HepG2 (cell line): ENCODE measurements at regions not wholly inside any gene's neighbourhood (a gene's known extent, or its start where the extent isn't known, plus 50 kb on each side); places are given as distances from the start of the nearest gene placed in this dataset.

Experiments
- ATAC-seq: fragments of 200-7000 bp; cut with Tn5 transposase; 3 replicates; pipeline ENCODE4 v1.9.1; 2020; ENCODE audit warnings: mild to moderate bottlenecking, moderate library complexity
- BruUV-seq: library from RNA; stranded (reverse); fragments of 400-500 nt; replicated peaks from 2 replicates; lab custom pipeline; 2021; lab: Mats Ljungman, UMichigan
- CTCF ChIA-PET: fragments of 300-600 bp; formaldehyde crosslinking; extraction: SDS; loops from one replicate; lab custom pipeline; 2021; ENCODE audit warnings: low total read pairs, inconsistent platforms, low intra/inter-chr PET ratio; lab: Yijun Ruan, JAX
- POLR2A ChIA-PET: fragments of 350-600 bp; sonication (Branson Sonifier 250); formaldehyde crosslinking; loops from one replicate; lab custom pipeline; 2020; ENCODE audit warnings: antibody characterized with exemption, inconsistent platforms; lab: Yijun Ruan, JAX
- DNase-seq: peaks from one replicate; pipeline ENCODE4 v3.0.0-alpha.2; 2015; ENCODE audit warnings: low spot score
- FAIRE-seq: peaks from 3 replicates; lab custom pipeline; 2011; peaks lifted over from hg19 to GRCh38; lab: Jason Lieb, UNC
- H2AFZ ChIP-seq: one replicate; pipeline ENCODE4 v1.6.1; 2011; ENCODE audit warnings: low read length, inconsistent platforms
- H3K27ac ChIP-seq: fragments of 300-600 bp; 3 replicates; pipeline ENCODE4 v1.8.0; 2011; ENCODE audit warnings: mixed run types, mild to moderate bottlenecking, mixed read lengths, low read length, inconsistent platforms; ENCODE audit not compliant: insufficient read depth; ENCODE audit errors: extremely low read length
- H3K27me3 ChIP-seq, 2 experiments: fragments of 200-600 bp in 1 of 2; 2 replicates in 1 of 2; 3 replicates in 1 of 2; pipeline versions ENCODE4 v1.6.0 to v1.8.0; 2011; ENCODE audit warnings: low read length in 2 of 2, mild to moderate bottlenecking in 2 of 2, moderate library complexity in 2 of 2, inconsistent platforms in 1 of 2; ENCODE audit not compliant: insufficient read depth in 2 of 2, control insufficient read depth in 1 of 2
- H3K36me3 ChIP-seq, 2 experiments: fragments of 200-600 bp in 1 of 2; replicated peaks in 1 of 2; 2 replicates in 1 of 2; 3 replicates in 1 of 2; pipeline versions ENCODE4 v1.5.1 to v1.8.0; 2011; ENCODE audit warnings: low read length in 2 of 2, inconsistent platforms in 1 of 2; ENCODE audit not compliant: insufficient read depth in 2 of 2, control insufficient read depth in 1 of 2
- H3K4me1 ChIP-seq: 2 replicates; pipeline ENCODE4 v1.5.1; 2012; ENCODE audit warnings: low read length, inconsistent platforms; ENCODE audit not compliant: insufficient read depth
- H3K4me2 ChIP-seq: 2 replicates; pipeline ENCODE4 v1.6.0; 2011; ENCODE audit warnings: low read depth, low read length, inconsistent platforms
- H3K4me3 ChIP-seq, 3 experiments: fragments of 200-600 bp in 1 of 3; sonication (generic), shearing (Covaris generic) in 1 of 3; replicated peaks in 1 of 3; 2 replicates each; pipeline ENCODE4 v1.5.1; 2011 to 2016; ENCODE audit warnings: low read length in 3 of 3, inconsistent platforms in 2 of 3, low read depth in 2 of 3, mild to moderate bottlenecking in 2 of 3, control low read depth in 1 of 3, mixed read lengths in 1 of 3; ENCODE audit not compliant: insufficient read depth in 1 of 3
- H3K79me2 ChIP-seq: one replicate; pipeline ENCODE4 v1.6.1; 2011; ENCODE audit warnings: low read length, inconsistent platforms; ENCODE audit not compliant: insufficient read depth
- H3K9ac ChIP-seq: 2 replicates; pipeline ENCODE4 v1.6.0; 2011; ENCODE audit warnings: mild to moderate bottlenecking, low read depth, low read length, inconsistent platforms; ENCODE audit not compliant: insufficient read depth
- H3K9me3 ChIP-seq: 2 replicates; pipeline ENCODE4 v1.5.1; 2012; ENCODE audit warnings: mild to moderate bottlenecking, low read length
- H4K20me1 ChIP-seq: 2 replicates; pipeline ENCODE4 v1.6.0; 2011; ENCODE audit warnings: inconsistent platforms, mild to moderate bottlenecking, low read length, moderate library complexity; ENCODE audit not compliant: insufficient read depth
- CENPX ChIP-seq: sonication (generic); formaldehyde crosslinking; IDR thresholded peaks from 2 replicates; pipeline ENCODE4 v1.9.0; 2021; ENCODE audit warnings: mild to moderate bottlenecking, missing genetic modification reagents, moderate library complexity
- CREB1 ChIP-seq, 2 experiments: fragments of 450-650 bp in 1 of 2; IDR thresholded peaks; 2 replicates each; pipeline ENCODE4 v1.6.1; 2016 to 2017; ENCODE audit warnings: control low read depth in 1 of 2, mild to moderate bottlenecking in 1 of 2, missing compliant biosample characterization in 1 of 2, missing genetic modification characterization in 1 of 2
- MAFK ChIP-seq, 2 experiments: IDR thresholded peaks in 1 of 2; conservative IDR thresholded peaks in 1 of 2; 2 replicates each; pipeline ENCODE4 v1.6.1; 2011; ENCODE audit warnings: improper control_type of control experiment in 2 of 2, low read length in 2 of 2
- NFE2L2 ChIP-seq: fragments of 150-350 bp; IDR thresholded peaks from 2 replicates; pipeline ENCODE4 v1.6.1; 2014; ENCODE audit warnings: low read length
- PHB2 ChIP-seq: fragments of 450-650 bp; IDR thresholded peaks from 2 replicates; pipeline ENCODE4 v1.6.1; 2018; ENCODE audit not compliant: partially characterized antibody
- TARDBP ChIP-seq: sonication (generic); formaldehyde crosslinking; IDR thresholded peaks from 2 replicates; pipeline ENCODE4 v1.8.0; 2022; ENCODE audit warnings: mild to moderate bottlenecking, missing genetic modification reagents
- TOPORS ChIP-seq: sonication (generic); formaldehyde crosslinking; IDR thresholded peaks from 2 replicates; pipeline ENCODE4 v1.8.0; 2023; ENCODE audit warnings: mild to moderate bottlenecking, missing genetic modification reagents
- ZNF10 ChIP-seq: sonication (generic); formaldehyde crosslinking; IDR thresholded peaks from 2 replicates; pipeline ENCODE4 v1.4.0; 2020; ENCODE audit warnings: mild to moderate bottlenecking, low read depth, missing genetic modification reagents, borderline replicate concordance
- ZNF747 ChIP-seq: sonication (generic); formaldehyde crosslinking; IDR thresholded peaks from 2 replicates; pipeline ENCODE4 v1.8.1; 2023; ENCODE audit warnings: missing genetic modification reagents, mild to moderate bottlenecking, borderline replicate concordance
- ZNF816 ChIP-seq: sonication (generic); formaldehyde crosslinking; IDR thresholded peaks from 2 replicates; pipeline ENCODE4 v1.8.0; 2022; ENCODE audit warnings: missing genetic modification reagents, mild to moderate bottlenecking, borderline replicate concordance
- WGBS: methylation state at CpG from one replicate; pipeline ENCODE4 v1.1.6; 2017; ENCODE audit warnings: low lambda C conversion rate; 5-methylcytosine and 5-hydroxymethylcytosine counted together
- in situ Hi-C: cut with HindIII; loops from 2 replicates; pipeline ENCODE4 v1.10.0; 2017; ENCODE audit warnings: low pct_unique_long_range_greater_than_20kb; ENCODE audit not compliant: extremely low pct_ligation_motif_present
- intact Hi-C: fragments of 100-400 bp; cut with micrococcal nuclease; formaldehyde crosslinking; loops from one replicate; pipeline ENCODE4 v1.10.0; 2022; ENCODE audit not compliant: unreplicated experiment
- TF ChIP-seq, protein P1 (sequence below): IDR thresholded peaks from 2 replicates; pipeline ENCODE4 v1.6.1; 2016; ENCODE audit warnings: control low read depth
- TF ChIP-seq, protein P2 (sequence below), 2 experiments: sonication (generic) in 1 of 2; formaldehyde crosslinking in 1 of 2; IDR thresholded peaks; 2 replicates each; pipeline versions ENCODE4 v1.4.0 to v1.6.1; 2018 to 2020; ENCODE audit warnings: missing genetic modification reagents in 2 of 2, borderline replicate concordance in 1 of 2, low read depth in 1 of 2, mild to moderate bottlenecking in 1 of 2, missing biosample characterization in 1 of 2
- TF ChIP-seq, protein P3 (sequence below): sonication (generic); formaldehyde crosslinking; IDR thresholded peaks from 2 replicates; pipeline ENCODE4 v1.5.0; 2020; ENCODE audit warnings: missing genetic modification reagents

DNA sequence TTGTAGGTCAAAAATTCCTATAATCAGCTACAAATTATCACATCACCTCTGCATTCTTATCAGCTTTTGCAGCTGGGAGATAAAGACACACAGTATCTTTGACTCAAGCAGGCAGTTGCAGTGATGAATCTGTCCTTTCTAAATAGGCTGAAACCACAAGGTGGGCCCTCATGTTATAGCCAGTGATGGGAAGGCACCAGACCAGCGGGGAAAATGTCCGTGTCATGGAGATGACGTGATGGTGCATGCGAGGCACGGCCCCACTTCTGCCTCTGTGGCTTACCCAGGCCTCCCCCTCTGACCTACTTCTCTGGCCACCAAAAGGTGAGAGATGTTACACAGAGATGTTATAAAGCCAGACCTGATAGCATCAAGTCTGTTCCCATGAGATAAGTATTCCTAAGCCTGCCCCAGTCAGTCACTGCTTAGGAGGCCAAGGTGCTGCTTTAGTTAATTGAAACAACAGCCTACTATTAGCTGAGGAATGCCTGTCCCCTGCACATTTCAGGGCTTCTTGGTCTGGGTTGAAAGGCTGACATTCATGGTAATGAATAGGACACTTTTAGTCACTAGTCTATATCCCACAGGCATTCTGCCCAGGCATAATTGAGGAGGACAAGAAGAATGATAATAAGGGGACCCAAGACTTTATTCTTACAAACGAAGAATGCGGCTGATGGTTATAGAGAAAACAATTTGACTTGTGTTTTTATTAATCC is 327.9 kb downstream of the LPIN1 start:
- Histone ChIP-seq H3K4me1 (no peaks in the 10 kb centered on the region), H3K4me2 (no peak overlapping the region), H3K27me3 (peaks cover 0 to 2% of the 10 kb centered on the region in 2 experiments; a peak in 1 of 5 replicates), H3K9ac (no peak overlapping the region), H3K9me3 (no peaks in the 10 kb centered on the region), H3K4me3 (no peak overlapping the region), H3K79me2 (no peaks in the 10 kb centered on the region), H3K27ac (no peak overlapping the region), H4K20me1 (no peaks in the 10 kb centered on the region), H2AFZ (no peak overlapping the region), H3K36me3 (no peaks in the 10 kb centered on the region)
- no peak for FAIRE-seq
- in situ Hi-C loops, result no loop called here
- CTCF ChIA-PET, result no interaction called here
- intact Hi-C loops, result no loop called here
- BruUV-seq, result no TSS peak
- no peak for ATAC-seq
- POLR2A ChIA-PET, result no interaction called here
- 27% methylated on average over 7 of the region's 7 CpGs for WGBS
- DNase-seq, result no peak
- TF ChIP-seq, protein P1, sequence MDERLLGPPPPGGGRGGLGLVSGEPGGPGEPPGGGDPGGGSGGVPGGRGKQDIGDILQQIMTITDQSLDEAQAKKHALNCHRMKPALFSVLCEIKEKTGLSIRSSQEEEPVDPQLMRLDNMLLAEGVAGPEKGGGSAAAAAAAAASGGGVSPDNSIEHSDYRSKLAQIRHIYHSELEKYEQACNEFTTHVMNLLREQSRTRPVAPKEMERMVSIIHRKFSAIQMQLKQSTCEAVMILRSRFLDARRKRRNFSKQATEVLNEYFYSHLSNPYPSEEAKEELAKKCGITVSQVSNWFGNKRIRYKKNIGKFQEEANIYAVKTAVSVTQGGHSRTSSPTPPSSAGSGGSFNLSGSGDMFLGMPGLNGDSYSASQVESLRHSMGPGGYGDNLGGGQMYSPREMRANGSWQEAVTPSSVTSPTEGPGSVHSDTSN (CRISPR knock-in tag), result no peak
- TF ChIP-seq CREB1 (IDR thresholded peaks at IDR 0.05) (peak; percentile 50), CREB1 (CRISPR knock-in tag; IDR thresholded peaks at IDR 0.05) (no peak)

DNA sequence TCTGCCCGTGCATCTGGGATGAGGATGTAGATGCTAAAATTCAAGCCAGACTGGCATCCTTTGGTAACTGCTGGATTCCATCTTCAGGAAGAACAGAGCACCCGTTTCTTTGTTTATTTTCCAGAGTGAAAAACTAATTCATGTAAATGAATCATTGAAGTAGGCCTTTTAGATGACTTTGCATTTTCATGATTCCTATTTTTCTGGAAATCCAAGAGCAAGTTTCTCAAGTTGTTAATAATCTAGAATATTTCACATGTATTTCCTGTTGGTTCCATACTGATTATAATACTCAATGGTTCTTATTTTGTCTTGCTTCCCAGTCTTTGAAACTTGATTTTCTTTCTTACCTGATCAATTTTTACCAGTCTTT is 328.4 kb downstream of the LPIN1 start:
- WGBS, result 2% methylated on average over 2 of the region's 2 CpGs
- BruUV-seq, result no TSS peak
- H3K27me3 ChIP-seq, result peaks cover 0 to 6% of the 10 kb centered on the region in 2 experiments; a peak in 1 of 5 replicates
- ATAC-seq (no peak), FAIRE-seq (no peak), DNase-seq (no peak)
- no peak overlapping the region for H2AFZ ChIP-seq
- POLR2A ChIA-PET, result no interaction called here
- no peak overlapping the region for H3K27ac ChIP-seq
- CTCF ChIA-PET, result no interaction called here
- no peaks in the 10 kb centered on the region for H3K79me2 ChIP-seq
- H3K36me3 ChIP-seq, result no peaks in the 10 kb centered on the region
- in situ Hi-C loops (no loop called here), intact Hi-C loops (no loop called here)
- no peaks in the 10 kb centered on the region for H3K9me3 ChIP-seq
- H3K4me1 ChIP-seq, result no peaks in the 10 kb centered on the region
- no peak overlapping the region for H3K4me3 ChIP-seq
- H3K9ac ChIP-seq, result no peak overlapping the region
- H4K20me1 ChIP-seq, result no peaks in the 10 kb centered on the region
- H3K4me2 ChIP-seq, result no peak overlapping the region
- TF ChIP-seq CENPX (CRISPR knock-in tag) (no peak), ZNF816 (CRISPR knock-in tag) (no peak), ZNF10 (CRISPR knock-in tag) (no peak), ZNF747 (no peak), MAFK (conservative IDR thresholded peaks at IDR 0.05 in 1 of 2, IDR thresholded peaks at IDR 0.05 in 1 of 2; ENCODE audit: low read length in 2 of 2) (peak; percentile 79 to 81), NFE2L2 (peak; percentile 42; the same call in 1 of the 2 replicates), PHB2 (no peak), TARDBP (CRISPR knock-in tag) (no peak), TOPORS (no peak)
- TF ChIP-seq, protein P2, sequence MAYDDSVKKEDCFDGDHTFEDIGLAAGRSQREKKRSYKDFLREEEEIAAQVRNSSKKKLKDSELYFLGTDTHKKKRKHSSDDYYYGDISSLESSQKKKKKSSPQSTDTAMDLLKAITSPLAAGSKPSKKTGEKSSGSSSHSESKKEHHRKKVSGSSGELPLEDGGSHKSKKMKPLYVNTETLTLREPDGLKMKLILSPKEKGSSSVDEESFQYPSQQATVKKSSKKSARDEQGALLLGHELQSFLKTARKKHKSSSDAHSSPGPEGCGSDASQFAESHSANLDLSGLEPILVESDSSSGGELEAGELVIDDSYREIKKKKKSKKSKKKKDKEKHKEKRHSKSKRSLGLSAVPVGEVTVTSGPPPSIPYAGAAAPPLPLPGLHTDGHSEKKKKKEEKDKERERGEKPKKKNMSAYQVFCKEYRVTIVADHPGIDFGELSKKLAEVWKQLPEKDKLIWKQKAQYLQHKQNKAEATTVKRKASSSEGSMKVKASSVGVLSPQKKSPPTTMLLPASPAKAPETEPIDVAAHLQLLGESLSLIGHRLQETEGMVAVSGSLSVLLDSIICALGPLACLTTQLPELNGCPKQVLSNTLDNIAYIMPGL (CRISPR knock-in tag; IDR thresholded peaks at IDR 0.05; ENCODE audit: borderline replicate concordance in 1 of 2, low read depth in 1 of 2), result no peak
- TF ChIP-seq, protein P3, sequence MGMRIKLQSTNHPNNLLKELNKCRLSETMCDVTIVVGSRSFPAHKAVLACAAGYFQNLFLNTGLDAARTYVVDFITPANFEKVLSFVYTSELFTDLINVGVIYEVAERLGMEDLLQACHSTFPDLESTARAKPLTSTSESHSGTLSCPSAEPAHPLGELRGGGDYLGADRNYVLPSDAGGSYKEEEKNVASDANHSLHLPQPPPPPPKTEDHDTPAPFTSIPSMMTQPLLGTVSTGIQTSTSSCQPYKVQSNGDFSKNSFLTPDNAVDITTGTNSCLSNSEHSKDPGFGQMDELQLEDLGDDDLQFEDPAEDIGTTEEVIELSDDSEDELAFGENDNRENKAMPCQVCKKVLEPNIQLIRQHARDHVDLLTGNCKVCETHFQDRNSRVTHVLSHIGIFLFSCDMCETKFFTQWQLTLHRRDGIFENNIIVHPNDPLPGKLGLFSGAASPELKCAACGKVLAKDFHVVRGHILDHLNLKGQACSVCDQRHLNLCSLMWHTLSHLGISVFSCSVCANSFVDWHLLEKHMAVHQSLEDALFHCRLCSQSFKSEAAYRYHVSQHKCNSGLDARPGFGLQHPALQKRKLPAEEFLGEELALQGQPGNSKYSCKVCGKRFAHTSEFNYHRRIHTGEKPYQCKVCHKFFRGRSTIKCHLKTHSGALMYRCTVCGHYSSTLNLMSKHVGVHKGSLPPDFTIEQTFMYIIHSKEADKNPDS (CRISPR knock-in tag), result no peak
